Epidermal melanocyte (primary cell): ENCODE measurements at regions not wholly inside any gene's neighbourhood (a gene's known extent, or its start where the extent isn't known, plus 50 kb on each side); places are given as distances from the start of the nearest gene placed in this dataset.

Experiments
- DNase-seq: peaks from one replicate; pipeline ENCODE4 v3.0.0; 2011; ENCODE audit warnings: low spot score; ENCODE audit not compliant: insufficient read length

DNA sequence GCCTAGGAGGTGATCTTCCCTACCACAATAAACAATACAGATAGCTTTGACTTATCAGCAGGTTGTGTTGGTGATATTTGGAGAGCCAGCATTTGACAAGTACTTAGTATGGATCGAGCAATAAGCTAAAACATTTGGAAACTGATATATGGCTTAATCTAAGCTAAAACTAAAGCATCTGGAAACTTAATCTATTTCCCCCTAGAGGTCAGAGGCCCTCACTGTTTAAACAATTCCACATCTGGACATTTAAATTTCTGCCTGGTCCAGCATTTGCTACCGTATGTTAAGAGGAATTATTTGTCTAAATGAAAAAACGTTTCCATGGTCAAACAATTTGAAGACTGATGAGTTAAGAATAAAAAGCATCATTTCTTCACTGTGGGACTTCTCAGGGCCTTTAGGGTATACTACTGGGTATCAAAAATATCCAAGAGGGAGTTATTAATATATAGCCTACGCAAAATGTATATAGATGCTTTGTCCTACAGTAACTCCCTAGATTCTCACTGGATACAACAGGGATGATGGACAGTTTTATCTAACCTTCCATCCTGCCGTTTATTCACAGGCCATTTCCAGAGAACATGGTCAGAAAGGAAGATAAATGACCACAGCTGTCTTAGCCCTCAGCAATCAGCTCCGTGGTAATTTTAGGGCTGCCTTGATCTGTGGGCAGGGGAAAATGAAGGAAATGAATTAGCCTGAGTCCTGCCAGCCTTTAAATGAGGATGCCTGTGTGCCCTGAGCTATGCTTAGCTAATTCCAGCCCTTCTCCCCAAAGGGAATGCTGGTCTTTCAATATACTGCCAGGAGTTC is 135.4 kb upstream of the NUDT4 start:
- no peak for DNase-seq

DNA sequence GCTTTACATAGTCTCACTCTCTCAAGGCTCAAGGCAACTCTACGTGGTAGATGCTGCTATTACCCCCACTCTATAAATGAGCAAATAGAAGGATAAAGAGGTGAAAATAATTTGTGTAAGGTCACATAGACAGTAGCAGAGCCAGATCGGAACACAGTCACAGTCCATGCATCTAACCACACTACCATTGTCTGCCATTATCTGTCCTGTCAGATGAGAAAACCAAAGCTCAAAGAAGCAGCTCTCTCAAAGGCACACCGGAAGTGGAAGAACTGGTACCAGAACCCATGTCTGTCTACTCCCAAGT is 134.4 kb upstream of the NUDT4 start:
- no peak for DNase-seq

DNA sequence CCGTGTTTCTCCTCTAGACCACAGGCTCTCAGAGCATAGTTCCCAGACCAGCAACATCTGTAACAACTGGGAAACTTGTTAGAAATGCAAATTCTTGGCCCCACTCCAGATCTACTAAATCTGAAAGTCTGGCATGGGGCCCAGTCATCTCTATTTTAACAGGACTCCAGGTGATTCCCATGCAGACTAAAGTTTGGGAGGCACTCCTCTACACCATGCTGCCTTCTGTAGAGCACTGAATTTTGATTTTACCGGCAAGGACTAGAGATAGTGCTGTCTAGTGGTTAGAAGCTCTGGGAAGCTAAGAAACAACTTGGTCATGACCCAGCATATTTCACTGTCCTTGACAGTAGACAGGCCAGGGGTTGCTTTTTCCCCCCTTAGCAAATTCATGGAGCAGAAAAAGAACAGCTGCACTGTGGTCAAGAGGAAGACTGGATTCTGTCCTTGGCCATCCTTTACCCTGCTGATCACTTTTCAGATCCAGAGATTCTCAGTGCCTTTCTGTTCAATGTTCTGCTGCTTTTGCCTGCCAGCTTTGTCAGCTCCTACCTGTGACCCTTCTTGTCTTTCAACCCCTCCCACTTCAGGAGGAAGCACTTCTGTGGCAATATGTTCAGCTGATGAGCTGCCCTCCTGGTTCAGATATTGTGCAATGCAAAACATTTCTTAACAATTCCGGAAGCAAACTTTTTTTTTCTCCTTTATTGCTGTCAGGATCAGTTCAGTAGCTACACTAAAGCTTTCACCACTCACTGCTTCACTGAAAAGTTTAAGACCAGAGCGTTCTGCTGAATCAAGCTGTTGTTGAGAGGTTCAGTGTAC is 133.8 kb upstream of the NUDT4 start:
- no peak for DNase-seq

DNA sequence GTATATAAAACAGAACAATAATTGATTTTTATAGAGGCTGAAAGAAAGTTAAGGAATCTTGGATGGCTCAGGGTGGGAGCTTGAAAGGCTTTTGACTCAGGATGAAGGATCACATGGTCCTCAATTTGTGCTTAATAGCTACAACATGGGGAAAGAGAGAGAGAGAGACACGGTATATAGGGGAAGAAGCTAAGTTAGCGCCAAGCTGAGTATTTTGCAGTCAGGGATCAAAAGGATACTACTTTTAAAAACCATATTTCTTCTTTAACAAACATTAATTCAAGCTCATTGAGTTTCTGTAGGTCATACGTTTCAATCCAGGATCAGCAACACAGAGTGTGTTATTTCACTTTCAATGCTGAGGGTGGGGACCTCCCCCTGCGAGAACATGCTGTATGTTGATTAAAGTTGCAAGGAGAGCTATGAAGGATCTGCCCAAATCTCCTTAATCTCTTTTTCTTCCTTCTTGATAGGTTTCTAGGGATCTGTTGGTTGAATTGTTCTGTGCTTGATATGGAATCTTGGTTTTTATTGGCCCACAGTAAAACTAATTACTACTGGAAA is 133.1 kb upstream of the NUDT4 start:
- DNase-seq = no peak

DNA sequence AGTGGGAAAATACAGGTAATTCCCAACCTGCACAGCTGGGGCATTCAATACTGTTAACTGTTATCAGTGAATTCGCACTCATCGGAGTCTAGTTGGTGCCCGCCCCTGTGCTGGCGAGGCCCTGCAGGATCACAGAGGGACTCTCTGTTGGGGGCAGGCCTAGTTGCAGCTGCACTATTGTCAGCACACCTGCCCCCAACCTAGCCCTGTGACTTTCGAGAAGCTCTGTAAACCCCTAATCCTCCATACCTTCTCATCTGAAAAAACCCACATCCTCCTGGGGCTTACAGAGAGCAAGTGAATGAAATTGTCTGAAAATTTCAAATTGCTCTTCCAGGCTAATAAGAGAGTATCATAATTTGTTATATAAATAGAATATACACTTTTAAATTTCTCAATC is 132.2 kb upstream of the NUDT4 start:
- DNase-seq = no peak

DNA sequence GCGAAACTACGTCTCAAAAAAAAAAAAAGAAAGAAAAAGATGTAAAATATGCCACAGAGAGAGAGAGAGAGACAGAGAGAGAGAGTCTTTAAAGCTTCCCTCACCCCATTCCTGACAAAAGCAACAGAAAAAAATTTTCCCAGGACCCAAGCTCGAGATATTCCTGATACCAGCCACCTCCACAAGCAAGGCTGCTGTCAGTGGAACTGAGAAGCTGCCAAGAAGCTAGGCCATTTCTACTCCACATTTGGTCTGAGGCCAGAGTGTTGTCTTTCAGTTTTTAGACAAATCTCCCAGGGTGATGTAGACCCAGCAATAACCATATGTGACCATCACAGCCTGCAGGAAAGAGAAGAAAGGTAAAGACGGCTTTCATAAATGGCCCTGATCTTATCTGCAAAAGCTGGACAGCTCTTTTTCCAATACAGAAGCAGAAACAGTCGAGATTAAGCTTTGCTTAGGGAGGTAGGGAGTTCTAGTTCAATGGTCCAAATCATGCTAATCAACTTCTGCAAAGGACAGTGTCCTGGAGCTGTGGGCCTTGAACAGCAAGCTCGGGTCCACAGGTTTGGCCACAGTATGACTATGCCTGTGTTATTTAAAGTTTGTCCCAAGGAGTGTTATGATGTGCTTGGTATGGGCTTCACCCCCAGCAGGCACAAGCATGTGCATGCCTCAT is 130.3 kb upstream of the NUDT4 start:
- no peak for DNase-seq

DNA sequence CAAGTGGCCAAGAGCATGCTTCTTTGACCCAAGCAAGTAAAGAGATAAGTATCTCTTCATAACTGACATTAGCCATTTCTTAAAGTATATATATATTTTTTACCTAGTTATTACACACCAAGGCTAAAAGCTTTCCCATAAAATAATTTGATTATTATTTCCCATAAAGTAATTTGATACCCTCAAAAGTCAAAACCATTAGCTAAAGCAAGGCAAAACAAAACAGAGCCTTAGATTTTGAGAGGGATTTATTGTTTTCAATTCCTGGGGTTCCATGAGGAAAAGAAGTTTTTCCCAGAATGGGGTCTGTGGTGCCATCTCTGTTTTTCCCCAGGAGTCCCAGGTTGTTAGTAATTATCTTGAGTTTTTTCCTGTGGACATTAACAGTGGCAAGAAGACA is 125.5 kb upstream of the NUDT4 start:
- no peak for DNase-seq

DNA sequence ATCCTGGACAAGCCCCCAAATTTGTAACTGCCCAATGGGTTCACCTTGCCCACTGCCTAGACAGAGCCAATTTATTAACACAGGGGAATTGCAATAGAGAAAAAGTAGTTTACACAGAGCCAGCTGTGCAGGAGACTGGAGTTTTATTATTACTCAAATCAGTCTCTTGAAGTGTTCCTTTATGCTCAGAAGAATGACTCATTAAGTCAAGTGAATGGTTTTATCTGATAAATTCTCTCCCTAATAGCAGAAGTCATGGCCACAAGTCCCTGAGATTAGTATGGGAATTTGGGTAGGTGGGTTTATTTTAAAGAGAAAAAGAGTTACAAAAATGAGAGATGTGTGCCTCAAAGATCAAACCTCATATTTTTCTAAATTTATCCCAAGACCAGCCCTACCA is 122.8 kb upstream of the NUDT4 start:
- no peak for DNase-seq

DNA sequence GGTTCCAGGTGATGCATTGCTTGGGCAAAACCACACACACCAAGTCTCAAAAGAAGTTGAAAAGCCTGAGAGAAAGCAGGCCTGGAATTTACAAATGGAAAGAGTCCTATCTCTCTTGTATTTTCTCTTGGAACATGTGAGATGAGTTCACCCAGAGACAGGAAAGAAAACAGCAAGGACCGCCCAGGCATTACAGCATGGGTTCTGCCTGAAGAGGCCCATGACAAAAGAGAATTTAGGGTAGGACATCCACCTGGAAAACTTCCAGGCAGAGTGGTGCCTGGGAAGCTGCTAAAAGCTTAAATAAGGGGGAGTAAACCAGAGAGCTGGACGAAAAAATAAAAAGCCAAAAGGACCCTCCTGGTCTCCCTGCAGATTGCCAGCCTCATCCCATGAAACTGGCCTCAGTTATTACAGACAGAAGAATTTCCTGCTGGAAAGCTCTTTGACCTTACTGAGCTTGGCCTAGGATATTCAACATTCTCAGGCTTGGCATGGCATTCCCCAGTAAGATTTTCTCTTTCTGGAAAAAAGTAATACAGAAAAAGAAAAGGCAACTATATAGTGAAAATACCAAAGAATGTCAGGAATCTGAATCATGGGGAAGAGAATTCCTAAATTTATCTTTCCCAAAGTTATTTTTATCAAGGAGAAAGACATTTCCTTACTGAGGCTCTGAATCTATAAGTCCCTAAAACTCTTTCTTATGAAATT is 121.3 kb upstream of the NUDT4 start:
- no peak for DNase-seq

DNA sequence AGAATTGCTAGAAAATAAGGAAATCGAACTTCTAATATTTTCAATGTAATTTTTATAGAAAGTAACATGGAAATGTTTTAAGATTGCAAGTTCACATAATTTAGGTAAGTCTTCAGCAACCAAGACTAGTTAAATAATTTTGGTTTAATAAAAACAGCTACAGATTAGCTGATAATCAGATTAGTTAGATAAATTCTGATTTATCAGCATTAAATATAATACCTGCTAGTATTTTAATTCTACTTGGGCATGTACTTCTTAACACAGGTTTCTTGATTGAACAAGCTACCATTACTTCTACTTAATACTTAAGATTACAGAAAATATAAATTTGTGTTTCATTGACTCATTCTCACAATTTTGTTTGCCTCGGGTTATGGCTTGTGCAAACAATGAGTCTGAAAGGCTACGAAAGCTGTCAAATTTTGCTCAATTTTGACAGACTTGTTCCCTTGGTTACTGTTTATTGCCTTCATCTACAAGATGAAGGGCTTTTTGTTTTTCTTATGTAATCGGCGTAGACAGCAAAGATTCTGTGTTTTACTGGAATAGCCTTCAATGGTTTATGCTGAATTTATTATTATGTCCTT is 116.1 kb upstream of the NUDT4 start:
- no peak for DNase-seq

DNA sequence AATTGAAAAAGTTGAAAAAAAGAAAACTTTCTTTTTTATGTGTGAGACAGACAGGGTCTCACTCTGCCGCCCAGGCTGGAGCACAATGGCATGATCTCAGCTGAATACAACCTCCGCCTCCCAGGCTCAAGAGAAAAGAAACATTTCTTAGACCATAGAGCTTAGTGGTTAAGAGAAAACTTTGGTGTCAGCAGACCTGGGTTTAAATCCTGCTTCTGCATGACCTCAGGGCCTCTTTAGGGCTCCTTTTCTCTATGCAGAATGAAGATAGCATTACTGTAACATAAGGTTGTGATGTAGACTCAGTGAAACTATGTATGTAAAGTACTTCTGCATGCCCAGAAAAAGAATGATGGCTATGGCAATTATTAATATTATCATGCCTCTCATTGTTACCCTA is 104.7 kb upstream of the NUDT4 start:
- DNase-seq = no peak

DNA sequence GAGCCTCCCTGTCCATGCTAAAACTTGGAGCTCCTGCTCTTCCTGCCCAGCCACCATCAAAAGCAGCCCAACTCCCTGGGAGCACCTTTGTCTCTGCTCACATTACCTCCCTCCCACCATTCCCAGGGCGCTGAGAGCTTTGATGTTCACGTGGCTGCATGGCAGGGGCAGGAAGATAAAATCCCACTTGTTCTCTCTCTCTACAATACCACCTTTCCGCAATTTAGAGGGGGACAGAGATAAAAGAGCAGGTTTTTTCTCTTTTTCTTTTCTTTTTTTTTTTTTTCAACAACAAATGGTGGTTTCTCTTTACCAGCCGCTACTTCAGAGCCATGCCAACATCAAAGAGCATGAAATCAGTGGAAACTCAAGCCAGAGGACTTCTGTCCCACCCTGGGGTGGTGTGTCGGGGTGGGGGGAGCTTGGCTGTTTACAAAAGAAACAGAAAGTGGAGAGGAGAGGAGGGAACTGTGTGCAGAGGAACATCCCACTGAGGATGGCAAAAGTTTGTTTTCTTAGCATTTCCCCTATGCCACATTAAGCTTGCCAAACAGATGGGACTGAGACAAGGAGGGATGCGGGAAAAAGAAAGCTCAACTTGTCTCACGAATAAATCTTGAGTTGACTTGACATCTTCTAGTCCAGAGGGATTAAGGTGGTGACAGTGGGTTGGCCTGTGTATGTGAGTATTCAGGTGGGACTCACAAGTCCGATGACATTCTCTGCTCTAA is 103.7 kb upstream of the NUDT4 start:
- no peak for DNase-seq

DNA sequence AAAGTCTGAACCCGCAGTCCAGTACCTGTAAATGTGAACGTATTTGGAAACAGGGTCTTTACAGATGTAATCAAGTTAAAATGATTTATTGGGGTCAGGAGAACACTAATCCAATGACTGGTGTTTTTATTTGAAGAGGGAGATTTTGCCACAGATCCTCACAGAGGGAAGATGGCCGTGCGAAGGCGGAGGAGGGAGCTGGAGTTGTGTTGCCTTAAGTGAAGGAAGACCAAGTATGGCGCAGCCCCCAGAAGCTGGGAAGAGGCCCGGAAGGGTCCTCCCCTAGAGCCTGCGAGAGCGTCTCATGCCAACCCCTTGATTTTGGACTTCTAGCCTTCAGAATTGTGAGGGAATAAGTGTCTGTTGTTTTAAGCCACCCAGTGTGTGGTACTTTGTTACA is 102.8 kb upstream of the NUDT4 start:
- no peak for DNase-seq

DNA sequence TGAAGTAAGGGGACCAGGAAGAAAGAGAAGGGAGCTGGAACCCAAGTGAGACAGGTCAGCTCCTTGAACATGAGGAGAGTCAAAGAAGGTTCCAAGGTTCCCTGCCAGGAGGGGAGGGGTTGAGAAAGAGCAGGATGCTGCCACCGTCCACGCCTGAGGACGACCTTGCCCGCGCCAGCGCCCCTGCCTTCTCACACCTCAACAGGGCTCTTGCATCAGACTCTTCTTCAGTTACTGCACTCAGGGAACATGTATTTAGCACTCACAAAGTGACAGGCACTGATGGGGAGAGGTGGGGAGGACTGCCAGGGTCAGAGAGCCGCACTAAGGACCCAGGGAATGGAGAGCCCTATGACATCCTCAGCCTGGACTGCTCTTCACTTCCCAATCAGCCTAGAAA is 102.1 kb upstream of the NUDT4 start:
- DNase-seq = no peak

DNA sequence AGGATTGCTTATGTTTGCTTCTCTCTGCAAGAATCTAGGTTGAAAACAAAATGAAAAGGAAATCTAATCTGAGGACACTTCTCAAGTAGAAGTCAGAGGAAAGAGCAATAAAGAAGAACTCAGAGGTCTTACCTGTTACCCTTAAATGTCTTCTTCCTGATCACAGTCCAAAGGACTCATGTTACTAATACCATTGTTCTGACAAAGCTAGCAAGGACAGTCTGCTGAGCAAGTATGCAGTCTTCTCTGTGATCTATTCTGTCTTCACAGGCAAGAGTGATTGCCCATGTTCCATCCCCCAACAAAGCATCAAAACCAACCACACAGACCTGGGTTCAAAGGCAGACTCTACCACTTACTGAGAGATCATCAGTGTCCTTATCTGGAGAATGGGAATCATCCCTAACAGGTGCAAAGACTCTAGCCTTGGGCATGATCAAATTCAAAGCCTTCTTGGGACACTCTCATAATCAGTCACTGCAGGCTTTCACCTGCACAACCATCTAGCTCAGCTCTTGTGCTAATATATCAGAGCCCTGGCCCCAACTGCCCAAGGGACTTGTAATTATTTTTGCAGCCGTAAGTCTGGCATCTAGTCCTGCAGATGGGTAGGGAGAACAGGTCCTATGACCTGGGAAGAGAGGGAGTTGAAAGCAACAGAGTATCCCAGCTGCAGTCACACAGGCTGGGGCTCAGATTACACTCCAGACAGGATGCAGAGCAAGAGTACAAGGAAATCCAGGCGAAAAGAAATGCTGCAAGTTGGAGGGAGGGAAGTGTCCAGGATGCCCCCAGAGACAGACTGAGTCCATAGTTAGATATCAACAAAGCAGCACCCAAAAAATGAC is 97.9 kb upstream of the NUDT4 start:
- no peak for DNase-seq

DNA sequence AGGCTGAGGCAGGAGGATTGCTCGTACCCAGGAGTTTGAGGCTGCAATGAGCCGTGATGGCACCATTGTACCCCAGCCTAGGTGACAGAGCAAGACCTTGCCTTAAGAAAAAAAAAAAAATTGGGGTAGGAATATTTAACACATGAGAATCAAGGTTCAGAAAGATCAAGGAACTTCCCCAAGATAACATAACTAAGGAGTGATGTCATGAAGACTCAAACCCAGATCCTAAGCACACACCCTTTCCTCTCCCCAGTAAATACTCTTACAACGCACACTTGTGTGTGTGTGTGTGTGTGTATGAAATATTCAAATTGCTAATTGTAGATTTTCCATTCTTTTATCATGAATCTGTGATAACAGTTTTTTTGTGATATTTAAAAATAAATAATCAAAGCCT is 90.6 kb upstream of the NUDT4 start:
- no peak for DNase-seq

DNA sequence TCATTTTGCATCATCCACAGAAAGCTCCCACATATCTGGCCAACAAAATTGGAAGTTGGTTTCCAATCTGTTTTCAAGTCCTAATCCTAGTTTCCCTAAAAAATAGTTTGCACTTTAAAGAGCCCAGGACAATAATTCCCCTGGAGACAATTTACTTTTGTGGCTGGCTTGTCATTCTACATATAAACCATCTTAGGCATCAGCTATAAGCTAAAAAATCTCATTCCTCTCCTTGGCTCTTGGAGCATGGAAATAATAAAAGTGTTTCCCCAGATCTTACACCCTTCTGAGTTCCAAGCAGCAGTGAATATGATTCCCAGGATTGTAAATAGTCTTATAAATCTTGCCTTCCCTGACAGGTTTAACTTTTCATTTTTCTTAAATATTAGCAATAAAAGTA is 89.1 kb upstream of the NUDT4 start:
- no peak for DNase-seq

DNA sequence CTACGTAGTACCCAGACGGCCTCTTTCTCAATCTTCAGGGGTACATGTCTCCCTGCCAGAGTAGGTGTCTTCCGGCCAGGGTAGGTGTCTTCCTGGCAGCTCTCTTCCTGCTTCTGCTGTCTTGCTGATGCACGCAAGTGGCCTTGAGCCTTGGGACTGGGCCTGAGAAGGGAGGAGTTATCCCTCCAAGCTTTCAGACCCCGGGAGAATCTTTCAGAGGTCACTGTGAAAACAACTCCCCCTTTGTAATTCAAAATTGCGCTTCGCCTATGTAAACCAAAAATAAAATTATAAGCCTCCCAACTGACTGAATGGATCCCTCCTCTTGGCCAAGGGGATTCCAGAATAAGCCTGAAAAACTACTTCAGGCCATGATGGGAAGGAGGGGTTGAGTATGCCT is 87.3 kb upstream of the NUDT4 start:
- no peak for DNase-seq

DNA sequence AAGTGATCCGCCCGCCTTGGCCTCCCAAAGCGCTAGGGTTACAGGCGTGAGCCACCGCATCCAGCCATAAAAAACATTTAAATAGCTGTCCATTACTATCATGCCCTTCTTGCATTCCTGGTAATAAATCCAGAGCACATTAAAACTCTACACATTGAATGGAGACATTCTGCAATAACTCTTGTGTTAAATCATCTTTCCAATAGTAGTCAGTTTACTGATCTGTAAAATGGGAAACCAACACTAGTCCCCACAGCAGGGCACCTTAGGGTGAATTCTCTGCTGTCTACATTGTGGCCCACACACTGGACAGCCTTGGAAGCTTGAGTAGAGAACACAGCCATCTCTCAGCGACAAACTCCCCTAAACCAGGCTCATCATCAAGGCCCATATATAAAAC is 85.5 kb upstream of the NUDT4 start:
- DNase-seq = no peak
